ENCODE measurements at regions not wholly inside any gene's neighbourhood (a gene's known extent, or its start where the extent isn't known, plus 50 kb on each side); places are given as distances from the start of the nearest gene placed in this dataset.
"Not testable (repeated sequence)": the region's sequence is repeated elsewhere in the genome, so short reads cannot be mapped to it uniquely, and the experiment has no call there.

GRCh38 chr6:90890683-90891330 lies 303.9 kb upstream of the MAP3K7 start:
- TF ChIP-seq CTCF (IDR thresholded peaks at IDR 0.05), result no peak
- no peak for TF ChIP-seq POLR2A (IDR thresholded peaks at IDR 0.05)
- no peak overlapping the region for H3K4me3 ChIP-seq (ENCODE audit: low read depth, poor library complexity, severe bottlenecking)
- WGBS, 2 donors, result 43 to 60% methylated on average over 8 of the region's 8 CpGs
- intact Hi-C loops (cut with DNase I; ENCODE audit: low total_unique reads), result no loop called here
- DNase-seq (ENCODE audit: low spot score in 2 of 2), result no peak

GRCh38 chr6:90887764-90888163 lies 300.9 kb upstream of the MAP3K7 start:
- no peak overlapping the region for H3K4me3 ChIP-seq (ENCODE audit: low read depth, poor library complexity, severe bottlenecking)
- intact Hi-C loops (cut with DNase I; ENCODE audit: low total_unique reads), result no loop called here
- no peak for DNase-seq (ENCODE audit: low spot score in 2 of 2)
- TF ChIP-seq CTCF (IDR thresholded peaks at IDR 0.05) (no peak), POLR2A (IDR thresholded peaks at IDR 0.05) (no peak)

- WGBS, 2 donors, result 55 to 66% methylated on average over 9 to 10 of the region's 10 CpGs
- DNase-seq (ENCODE audit: low spot score in 2 of 2), result no peak
- TF ChIP-seq CTCF (IDR thresholded peaks at IDR 0.05) (no peak), POLR2A (IDR thresholded peaks at IDR 0.05) (no peak)
- H3K4me3 ChIP-seq (ENCODE audit: low read depth, poor library complexity, severe bottlenecking), result no peak overlapping the region
- intact Hi-C loops (cut with DNase I; ENCODE audit: low total_unique reads), result no loop called here
These were observed 298.8 kb upstream of the MAP3K7 start for GRCh38 chr6:90885611-90886056.

GRCh38 chr6:90885137-90885536 lies 298.3 kb upstream of the MAP3K7 start:
- DNase-seq (ENCODE audit: low spot score in 2 of 2); H3K4me3 ChIP-seq (ENCODE audit: low read depth, poor library complexity, severe bottlenecking); intact Hi-C loops (cut with DNase I; ENCODE audit: low total_unique reads): not testable (repeated sequence)
- 71 to 87% methylated on average over 4 of the region's 4 CpGs for WGBS, 2 donors

GRCh38 chr6:90877616-90878015 lies 290.7 kb upstream of the MAP3K7 start:
- no peak for TF ChIP-seq POLR2A (IDR thresholded peaks at IDR 0.05)
- TF ChIP-seq CTCF (IDR thresholded peaks at IDR 0.05), result no peak
- no peak for DNase-seq (ENCODE audit: low spot score in 2 of 2)
- WGBS, 2 donors, result 84 to 92% methylated on average over 3 of the region's 3 CpGs
- intact Hi-C loops (cut with DNase I; ENCODE audit: low total_unique reads), result no loop called here
- no peak overlapping the region for H3K4me3 ChIP-seq (ENCODE audit: low read depth, poor library complexity, severe bottlenecking)

GRCh38 chr6:90874931-90875330 lies 288.1 kb upstream of the MAP3K7 start:
- H3K4me3 ChIP-seq (ENCODE audit: low read depth, poor library complexity, severe bottlenecking), result no peak overlapping the region
- DNase-seq (ENCODE audit: low spot score in 2 of 2), result no peak
- 22 to 28% methylated on average over 4 of the region's 4 CpGs for WGBS, 2 donors
- intact Hi-C loops (cut with DNase I; ENCODE audit: low total_unique reads), result no loop called here
- no peak for TF ChIP-seq POLR2A (IDR thresholded peaks at IDR 0.05)
- TF ChIP-seq CTCF (IDR thresholded peaks at IDR 0.05), result no peak
